EH (cell line): ENCODE measurements at regions not wholly inside any gene's neighbourhood (a gene's known extent, or its start where the extent isn't known, plus 50 kb on each side); places are given as distances from the start of the nearest gene placed in this dataset.

Source experiments
- DNase-seq: peaks from one replicate; pipeline ENCODE4 v3.0.0-alpha.2; 2015; ENCODE audit warnings: low read depth

- DNase-seq: no peak
Measured at GRCh38 chr11:116162086-116162885, 610.5 kb downstream of the BUD13 start.

- no peak for DNase-seq
Measured at GRCh38 chr11:116148645-116149044, 624.1 kb downstream of the BUD13 start.

GRCh38 chr11:116148056-116148455 is 624.7 kb downstream of the BUD13 start:
- no peak for DNase-seq

GRCh38 chr11:116145187-116145865 is 627.5 kb downstream of the BUD13 start:
- no peak for DNase-seq

GRCh38 chr11:116144387-116144958 is 628.3 kb downstream of the BUD13 start:
- DNase-seq: no peak

GRCh38 chr11:116138280-116138679 is 634.1 kb upstream of the CADM1 start:
- DNase-seq: no peak

GRCh38 chr11:116137753-116138152 is 633.5 kb upstream of the CADM1 start:
- DNase-seq: no peak

GRCh38 chr11:116136987-116137674 is 632.9 kb upstream of the CADM1 start:
- DNase-seq: no peak

GRCh38 chr11:116135891-116136290 is 631.7 kb upstream of the CADM1 start:
- no peak for DNase-seq

- no peak for DNase-seq
Measured at GRCh38 chr11:116134450-116134849, 630.2 kb upstream of the CADM1 start.

- DNase-seq: no peak
Measured at GRCh38 chr11:116132273-116132978, 628.2 kb upstream of the CADM1 start.

- DNase-seq: no peak
Measured at GRCh38 chr11:116130122-116130521, 625.9 kb upstream of the CADM1 start.

- no peak for DNase-seq
Measured at GRCh38 chr11:116129456-116129855, 625.2 kb upstream of the CADM1 start.

GRCh38 chr11:116126562-116126961 is 622.3 kb upstream of the CADM1 start:
- DNase-seq: no peak

GRCh38 chr11:116124922-116125714 is 620.9 kb upstream of the CADM1 start:
- no peak for DNase-seq

GRCh38 chr11:116123739-116124138 is 619.5 kb upstream of the CADM1 start:
- DNase-seq: no peak

GRCh38 chr11:116122697-116123472 is 618.7 kb upstream of the CADM1 start:
- no peak for DNase-seq

GRCh38 chr11:116119158-116119557 is 614.9 kb upstream of the CADM1 start:
- no peak for DNase-seq

GRCh38 chr11:116118138-116118470 is 613.9 kb upstream of the CADM1 start:
- no peak for DNase-seq

- DNase-seq: no peak
Measured at GRCh38 chr11:116117331-116118137, 613.3 kb upstream of the CADM1 start.
